IMR-90 (cell line): ENCODE measurements at regions not wholly inside any gene's neighbourhood (a gene's known extent, or its start where the extent isn't known, plus 50 kb on each side); places are given as distances from the start of the nearest gene placed in this dataset.

Experiments used
- ATAC-seq: fragments of 200-7000 bp; cut with Tn5 transposase; 2 replicates; pipeline ENCODE4 v1.9.1; 2020; ENCODE audit warnings: low read depth, mild to moderate bottlenecking, moderate library complexity
- BruUV-seq: library from RNA; stranded (reverse); fragments of 400-500 nt; replicated peaks from 2 replicates; lab custom pipeline; 2021; lab: Mats Ljungman, UMichigan
- CTCF ChIA-PET: fragments of 300-600 bp; formaldehyde crosslinking; extraction: SDS; loops from one replicate; lab custom pipeline; 2021; ENCODE audit warnings: antibody characterized with exemption; lab: Yijun Ruan, JAX
- POLR2A ChIA-PET: fragments of 300-600 bp; sonication (Branson Sonifier 250); formaldehyde crosslinking; loops from one replicate; lab custom pipeline; 2022; ENCODE audit warnings: antibody characterized with exemption; ENCODE audit not compliant: unreplicated experiment; lab: Charles Lee
- DNase-seq: peaks from one replicate; pipeline ENCODE4 v3.0.0; 2013
- H2AFZ ChIP-seq: replicated peaks from 2 replicates; pipeline ENCODE3; 2013; ENCODE audit warnings: low read length, mild to moderate bottlenecking; ENCODE audit not compliant: poor library complexity
- H2AK5ac ChIP-seq: 2 replicates; pipeline ENCODE4 v1.6.1; 2013; ENCODE audit warnings: low read depth, low read length, inconsistent platforms
- H2AK9ac ChIP-seq: replicated peaks from 2 replicates; pipeline ENCODE3; 2013; ENCODE audit warnings: mild to moderate bottlenecking, low read depth, low read length, moderate library complexity; ENCODE audit not compliant: poor library complexity
- H2BK120ac ChIP-seq: 2 replicates; pipeline ENCODE4 v1.6.1; 2013; ENCODE audit warnings: low read depth, low read length, inconsistent platforms
- H2BK15ac ChIP-seq: 3 replicates; pipeline ENCODE4 v1.6.1; 2013; ENCODE audit warnings: low read depth, low read length, inconsistent platforms
- H2BK20ac ChIP-seq: 2 replicates; pipeline ENCODE4 v1.6.1; 2013; ENCODE audit warnings: low read depth, mild to moderate bottlenecking, inconsistent platforms, low read length, moderate library complexity
- H2BK5ac ChIP-seq: 2 replicates; pipeline ENCODE4 v1.6.1; 2013; ENCODE audit warnings: mild to moderate bottlenecking, low read depth, low read length, inconsistent platforms; ENCODE audit not compliant: poor library complexity, severe bottlenecking
- H3K14ac ChIP-seq: replicated peaks from 2 replicates; pipeline ENCODE4 v1.6.1; 2013; ENCODE audit warnings: low read depth, low read length, inconsistent platforms
- H3K18ac ChIP-seq: 2 replicates; pipeline ENCODE4 v1.6.1; 2013; ENCODE audit warnings: low read depth, low read length, control low read depth
- H3K23ac ChIP-seq: 2 replicates; pipeline ENCODE4 v1.6.1; 2013; ENCODE audit warnings: low read depth, low read length, inconsistent platforms
- H3K27ac ChIP-seq: 2 replicates; pipeline ENCODE4 v1.5.1; 2013; ENCODE audit warnings: mild to moderate bottlenecking, control low read depth, low read length; ENCODE audit not compliant: insufficient read depth
- H3K27me3 ChIP-seq: 2 replicates; pipeline ENCODE4 v1.6.1; 2013; ENCODE audit warnings: low read length; ENCODE audit not compliant: control insufficient read depth, insufficient read depth
- H3K36me3 ChIP-seq: 2 replicates; pipeline ENCODE4 v1.6.1; 2013; ENCODE audit warnings: low read length, mixed read lengths; ENCODE audit not compliant: control insufficient read depth, insufficient read depth
- H3K4ac ChIP-seq: 2 replicates; pipeline ENCODE4 v1.6.1; 2013; ENCODE audit warnings: low read depth, low read length, inconsistent platforms
- H3K4me1 ChIP-seq: 2 replicates; pipeline ENCODE4 v1.6.1; 2013; ENCODE audit warnings: low read length, mixed read lengths; ENCODE audit not compliant: control insufficient read depth, insufficient read depth
- H3K4me2 ChIP-seq: 2 replicates; pipeline ENCODE4 v1.6.1; 2013; ENCODE audit warnings: low read depth, mild to moderate bottlenecking, control low read depth, low read length, moderate library complexity
- H3K4me3 ChIP-seq: 2 replicates; pipeline ENCODE4 v1.5.1; 2013; ENCODE audit warnings: low read depth, mild to moderate bottlenecking, control low read depth, low read length, moderate library complexity; ENCODE audit not compliant: insufficient read depth
- H3K56ac ChIP-seq: 2 replicates; pipeline ENCODE4 v1.6.1; 2013; ENCODE audit warnings: low read length, inconsistent platforms; ENCODE audit not compliant: insufficient read depth; ENCODE audit errors: extremely low read depth
- H3K79me1 ChIP-seq, 2 experiments: 2 replicates each; pipeline ENCODE4 v1.6.1; 2013; ENCODE audit warnings: low read length in 2 of 2, inconsistent platforms in 1 of 2, low read depth in 1 of 2
- H3K9ac ChIP-seq: 2 replicates; pipeline ENCODE4 v1.6.1; 2013; ENCODE audit warnings: low read depth, low read length, control low read depth
- H3K9me1 ChIP-seq: 2 replicates; pipeline ENCODE4 v1.6.1; 2013; ENCODE audit warnings: low read length, inconsistent platforms; ENCODE audit not compliant: insufficient read depth
- H3K9me3 ChIP-seq: 2 replicates; pipeline ENCODE4 v1.6.1; 2013; ENCODE audit warnings: low read length; ENCODE audit not compliant: control insufficient read depth, insufficient read depth
- H4K20me1 ChIP-seq: 2 replicates; pipeline ENCODE4 v1.6.1; 2013; ENCODE audit warnings: low read length, inconsistent platforms; ENCODE audit not compliant: insufficient read depth
- H4K5ac ChIP-seq: 2 replicates; pipeline ENCODE4 v1.6.1; 2013; ENCODE audit warnings: mild to moderate bottlenecking, low read depth, low read length, control low read depth
- H4K8ac ChIP-seq, 2 experiments: 2 replicates each; pipeline ENCODE4 v1.6.1; 2013; ENCODE audit warnings: low read depth in 2 of 2, low read length in 2 of 2, control low read depth in 1 of 2, inconsistent platforms in 1 of 2
- H4K91ac ChIP-seq: 2 replicates; pipeline ENCODE4 v1.6.1; 2013; ENCODE audit warnings: low read depth, low read length, inconsistent platforms; ENCODE audit not compliant: insufficient read depth
- BHLHE40 ChIP-seq: fragments of 150-350 bp; IDR thresholded peaks from 2 replicates; pipeline ENCODE4 v1.6.1; 2016; ENCODE audit warnings: mild to moderate bottlenecking, low read depth, low read length
- CEBPB ChIP-seq: IDR thresholded peaks from 2 replicates; pipeline ENCODE4 v1.6.1; 2012; ENCODE audit warnings: low read depth, low read length, improper control_type of control experiment
- CHD1 ChIP-seq: IDR thresholded peaks from 2 replicates; pipeline ENCODE4 v1.6.1; 2012; ENCODE audit warnings: low read depth, low read length, improper control_type of control experiment
- FOS ChIP-seq: fragments of 150-350 bp; IDR thresholded peaks from 2 replicates; pipeline ENCODE4 v1.6.1; 2016; ENCODE audit warnings: low read depth, low read length
- MAFK ChIP-seq: IDR thresholded peaks from 2 replicates; pipeline ENCODE4 v1.6.1; 2012; ENCODE audit warnings: low read depth, low read length, improper control_type of control experiment
- MAZ ChIP-seq: IDR thresholded peaks from 2 replicates; pipeline ENCODE4 v1.6.1; 2012; ENCODE audit warnings: low read depth, mild to moderate bottlenecking, low read length, improper control_type of control experiment, moderate library complexity, borderline replicate concordance
- MXI1 ChIP-seq: IDR thresholded peaks from 2 replicates; pipeline ENCODE4 v1.6.1; 2012; ENCODE audit warnings: low read depth, mild to moderate bottlenecking, low read length, moderate library complexity, borderline replicate concordance
- NFE2L2 ChIP-seq: fragments of 150-350 bp; IDR thresholded peaks from 2 replicates; pipeline ENCODE4 v1.6.1; 2016; ENCODE audit warnings: low read depth, mild to moderate bottlenecking, low read length
- POLR2A ChIP-seq: IDR thresholded peaks from 2 replicates; pipeline ENCODE4 v1.6.1; 2012; ENCODE audit warnings: mild to moderate bottlenecking, low read depth, low read length
- RAD21 ChIP-seq: IDR thresholded peaks from 2 replicates; pipeline ENCODE4 v1.6.1; 2012; ENCODE audit warnings: low read length, improper control_type of control experiment
- RCOR1 ChIP-seq: IDR thresholded peaks from 2 replicates; pipeline ENCODE4 v1.6.1; 2012; ENCODE audit warnings: mild to moderate bottlenecking, low read length, improper control_type of control experiment; ENCODE audit not compliant: insufficient replicate concordance
- RFX5 ChIP-seq: IDR thresholded peaks from 2 replicates; pipeline ENCODE4 v1.8.0; 2012; ENCODE audit warnings: low read depth, mild to moderate bottlenecking, low read length, moderate library complexity
- SMC3 ChIP-seq: fragments of 150-350 bp; IDR thresholded peaks from 2 replicates; pipeline ENCODE4 v1.6.1; 2016; ENCODE audit warnings: low read depth, mild to moderate bottlenecking, antibody characterized with exemption, low read length, moderate library complexity
- dilution Hi-C: fragments of 300-500 bp; cut with HindIII; formaldehyde crosslinking; loops from one replicate; pipeline ENCODE4 v1.14.3; 2018; ENCODE audit warnings: low sequenced_read_pairs; ENCODE audit not compliant: unreplicated experiment
- in situ Hi-C: fragments of 300-500 bp; cut with MboI; formaldehyde crosslinking; loops from 3 replicates; pipeline ENCODE4 v1.14.3; 2019; ENCODE audit warnings: low sequenced_read_pairs, inconsistent platforms, mixed read lengths
- intact Hi-C: fragments of 100-400 bp; cut with micrococcal nuclease; formaldehyde crosslinking; loops from 2 replicates; pipeline ENCODE4 v1.10.0; 2022
- TF ChIP-seq, protein P1 (sequence below): conservative IDR thresholded peaks from 2 replicates; pipeline ENCODE4 v1.5.1; 2012; ENCODE audit warnings: mild to moderate bottlenecking, low read depth, low read length, improper control_type of control experiment
- TF ChIP-seq, protein P2 (sequence below): fragments of 150-350 bp; IDR thresholded peaks from 2 replicates; pipeline ENCODE4 v1.6.1; 2016; ENCODE audit warnings: low read depth, mild to moderate bottlenecking, low read length, moderate library complexity, borderline replicate concordance
- TF ChIP-seq, protein P3 (sequence below): fragments of 150-350 bp; IDR thresholded peaks from 2 replicates; pipeline ENCODE4 v1.6.1; 2017; ENCODE audit warnings: mild to moderate bottlenecking, antibody characterized with exemption, low read length, low read depth

DNA sequence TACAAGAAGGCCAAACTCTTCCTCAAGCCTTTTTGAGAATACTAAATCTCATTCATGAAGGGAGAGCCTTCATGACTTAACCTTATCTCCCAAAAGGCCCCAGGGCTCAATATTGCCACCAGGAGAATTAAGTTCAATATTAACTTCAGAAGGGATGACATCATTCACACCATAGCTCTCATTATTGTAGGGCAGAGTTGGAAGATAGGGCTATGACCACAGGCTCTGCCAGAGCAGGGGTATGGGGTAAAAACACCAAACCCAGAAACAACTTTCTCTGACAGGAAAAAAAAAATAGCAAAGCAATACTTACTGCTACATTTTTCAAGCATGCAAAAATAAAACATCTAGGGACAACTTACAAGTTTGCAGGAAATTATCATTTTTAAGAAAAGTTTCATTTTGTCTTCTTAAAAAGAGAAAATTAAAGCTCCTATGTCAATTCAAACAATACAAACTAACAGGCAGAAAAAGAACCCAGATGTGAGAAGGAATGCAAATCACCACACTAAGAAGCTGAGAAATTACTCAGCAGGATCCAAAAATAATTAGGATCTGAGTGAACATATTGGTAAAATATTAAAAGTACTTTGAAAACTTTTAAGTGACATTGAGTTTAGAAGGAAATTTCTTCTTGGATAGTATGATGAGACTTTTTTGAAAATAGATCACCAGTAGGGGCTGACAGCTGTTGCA lies 1156.5 kb downstream of the NCAM2 start:
- POLR2A ChIA-PET: no interaction called here
- TF ChIP-seq RCOR1 (no peak), POLR2A (no peak), BHLHE40 (no peak), MAFK (no peak), MXI1 (no peak), FOS (no peak), MAZ (no peak), CEBPB (no peak), RFX5 (no peak), NFE2L2 (no peak), SMC3 (no peak), CHD1 (no peak), RAD21 (no peak)
- TF ChIP-seq, protein P1, sequence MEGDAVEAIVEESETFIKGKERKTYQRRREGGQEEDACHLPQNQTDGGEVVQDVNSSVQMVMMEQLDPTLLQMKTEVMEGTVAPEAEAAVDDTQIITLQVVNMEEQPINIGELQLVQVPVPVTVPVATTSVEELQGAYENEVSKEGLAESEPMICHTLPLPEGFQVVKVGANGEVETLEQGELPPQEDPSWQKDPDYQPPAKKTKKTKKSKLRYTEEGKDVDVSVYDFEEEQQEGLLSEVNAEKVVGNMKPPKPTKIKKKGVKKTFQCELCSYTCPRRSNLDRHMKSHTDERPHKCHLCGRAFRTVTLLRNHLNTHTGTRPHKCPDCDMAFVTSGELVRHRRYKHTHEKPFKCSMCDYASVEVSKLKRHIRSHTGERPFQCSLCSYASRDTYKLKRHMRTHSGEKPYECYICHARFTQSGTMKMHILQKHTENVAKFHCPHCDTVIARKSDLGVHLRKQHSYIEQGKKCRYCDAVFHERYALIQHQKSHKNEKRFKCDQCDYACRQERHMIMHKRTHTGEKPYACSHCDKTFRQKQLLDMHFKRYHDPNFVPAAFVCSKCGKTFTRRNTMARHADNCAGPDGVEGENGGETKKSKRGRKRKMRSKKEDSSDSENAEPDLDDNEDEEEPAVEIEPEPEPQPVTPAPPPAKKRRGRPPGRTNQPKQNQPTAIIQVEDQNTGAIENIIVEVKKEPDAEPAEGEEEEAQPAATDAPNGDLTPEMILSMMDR: no peak
- TF ChIP-seq, protein P2, sequence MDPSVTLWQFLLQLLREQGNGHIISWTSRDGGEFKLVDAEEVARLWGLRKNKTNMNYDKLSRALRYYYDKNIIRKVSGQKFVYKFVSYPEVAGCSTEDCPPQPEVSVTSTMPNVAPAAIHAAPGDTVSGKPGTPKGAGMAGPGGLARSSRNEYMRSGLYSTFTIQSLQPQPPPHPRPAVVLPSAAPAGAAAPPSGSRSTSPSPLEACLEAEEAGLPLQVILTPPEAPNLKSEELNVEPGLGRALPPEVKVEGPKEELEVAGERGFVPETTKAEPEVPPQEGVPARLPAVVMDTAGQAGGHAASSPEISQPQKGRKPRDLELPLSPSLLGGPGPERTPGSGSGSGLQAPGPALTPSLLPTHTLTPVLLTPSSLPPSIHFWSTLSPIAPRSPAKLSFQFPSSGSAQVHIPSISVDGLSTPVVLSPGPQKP: no peak
- TF ChIP-seq, protein P3, sequence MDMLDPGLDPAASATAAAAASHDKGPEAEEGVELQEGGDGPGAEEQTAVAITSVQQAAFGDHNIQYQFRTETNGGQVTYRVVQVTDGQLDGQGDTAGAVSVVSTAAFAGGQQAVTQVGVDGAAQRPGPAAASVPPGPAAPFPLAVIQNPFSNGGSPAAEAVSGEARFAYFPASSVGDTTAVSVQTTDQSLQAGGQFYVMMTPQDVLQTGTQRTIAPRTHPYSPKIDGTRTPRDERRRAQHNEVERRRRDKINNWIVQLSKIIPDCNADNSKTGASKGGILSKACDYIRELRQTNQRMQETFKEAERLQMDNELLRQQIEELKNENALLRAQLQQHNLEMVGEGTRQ: no peak
- dilution Hi-C loops: no loop called here

More for the DNA sequence above, 1156.5 kb downstream of the NCAM2 start:
- Histone ChIP-seq H3K4ac (no peak overlapping the region), H3K27me3 (no peaks in the 10 kb centered on the region), H3K56ac (no peak overlapping the region), H3K27ac (no peak overlapping the region), H2BK20ac (no peak overlapping the region), H3K4me1 (no peaks in the 10 kb centered on the region), H2BK5ac (no peak overlapping the region), H4K5ac (no peak overlapping the region), H3K9ac (no peak overlapping the region), H3K23ac (no peak overlapping the region), H2AK5ac (no peak overlapping the region), H2BK120ac (no peak overlapping the region), H3K9me3 (peaks cover 14% of the 10 kb centered on the region), H2BK15ac (no peak overlapping the region), H4K8ac (no peak overlapping the region), H2AK9ac (no peak overlapping the region), H3K4me2 (no peak overlapping the region), H4K91ac (no peak overlapping the region), H2AFZ (no peak overlapping the region), H3K9me1 (no peaks in the 10 kb centered on the region), H3K4me3 (no peak overlapping the region), H3K36me3 (no peaks in the 10 kb centered on the region), H3K79me1 (no peaks in the 10 kb centered on the region), H3K18ac (no peak overlapping the region), H4K20me1 (no peaks in the 10 kb centered on the region), H3K14ac (no peak overlapping the region)
- intact Hi-C loops (no loop called here), in situ Hi-C loops (no loop called here)
- ATAC-seq (no peak), DNase-seq (no peak)
- no TSS peak for BruUV-seq
- CTCF ChIA-PET: no interaction called here
